ENCODE measurements at regions not wholly inside any gene's neighbourhood (a gene's known extent, or its start where the extent isn't known, plus 50 kb on each side); places are given as distances from the start of the nearest gene placed in this dataset.
A peak's percentile ranks its signal among the peaks of the same experiment; 100 is the strongest.

DNA sequence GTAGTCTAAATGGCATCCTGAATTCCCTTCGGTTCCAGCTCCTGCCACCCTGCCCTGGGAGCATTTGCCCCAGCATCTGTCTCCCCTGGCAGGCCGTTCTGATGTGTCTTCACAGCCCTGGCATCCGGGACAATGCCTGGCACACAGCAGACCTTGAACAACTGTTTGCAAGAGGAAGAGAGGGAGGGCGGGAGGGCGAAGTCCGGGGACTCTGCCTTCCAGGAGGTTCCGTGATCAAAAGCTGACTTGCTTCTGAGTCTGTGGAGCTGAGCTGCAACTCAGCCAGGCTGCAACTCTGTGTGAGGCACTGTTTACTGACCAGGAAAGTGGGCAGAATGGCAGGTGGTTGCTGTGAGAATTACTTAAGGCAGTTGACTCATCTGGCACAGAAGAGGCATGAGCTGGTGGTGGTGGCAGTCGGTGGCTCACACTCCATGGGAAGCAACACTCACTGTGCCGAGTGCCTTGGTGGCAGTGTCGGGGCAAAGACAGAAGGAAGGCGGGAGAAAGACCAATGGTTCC is 61.1 kb upstream of the DLK1 start:
- H3K36me3 Mint-ChIP-seq (ENCODE audit: insufficient read depth, unreplicated experiment), result no peaks in the 10 kb centered on the region
- no peak overlapping the region for H3K27ac Mint-ChIP-seq (ENCODE audit: low read depth, unreplicated experiment)
- TF ChIP-seq, protein P1, sequence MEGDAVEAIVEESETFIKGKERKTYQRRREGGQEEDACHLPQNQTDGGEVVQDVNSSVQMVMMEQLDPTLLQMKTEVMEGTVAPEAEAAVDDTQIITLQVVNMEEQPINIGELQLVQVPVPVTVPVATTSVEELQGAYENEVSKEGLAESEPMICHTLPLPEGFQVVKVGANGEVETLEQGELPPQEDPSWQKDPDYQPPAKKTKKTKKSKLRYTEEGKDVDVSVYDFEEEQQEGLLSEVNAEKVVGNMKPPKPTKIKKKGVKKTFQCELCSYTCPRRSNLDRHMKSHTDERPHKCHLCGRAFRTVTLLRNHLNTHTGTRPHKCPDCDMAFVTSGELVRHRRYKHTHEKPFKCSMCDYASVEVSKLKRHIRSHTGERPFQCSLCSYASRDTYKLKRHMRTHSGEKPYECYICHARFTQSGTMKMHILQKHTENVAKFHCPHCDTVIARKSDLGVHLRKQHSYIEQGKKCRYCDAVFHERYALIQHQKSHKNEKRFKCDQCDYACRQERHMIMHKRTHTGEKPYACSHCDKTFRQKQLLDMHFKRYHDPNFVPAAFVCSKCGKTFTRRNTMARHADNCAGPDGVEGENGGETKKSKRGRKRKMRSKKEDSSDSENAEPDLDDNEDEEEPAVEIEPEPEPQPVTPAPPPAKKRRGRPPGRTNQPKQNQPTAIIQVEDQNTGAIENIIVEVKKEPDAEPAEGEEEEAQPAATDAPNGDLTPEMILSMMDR (IDR thresholded peaks at IDR 0.05; ENCODE audit: unreplicated experiment), result no peak
- peaks cover 9% of the 10 kb centered on the region for H3K4me1 Mint-ChIP-seq (ENCODE audit: insufficient read depth, unreplicated experiment)
- H3K9me3 Mint-ChIP-seq (ENCODE audit: unreplicated experiment), result no peaks in the 10 kb centered on the region
- H3K27me3 Mint-ChIP-seq (ENCODE audit: insufficient read depth, unreplicated experiment), result no peaks in the 10 kb centered on the region
- H3K4me3 Mint-ChIP-seq (ENCODE audit: unreplicated experiment), result no peak overlapping the region
- POLR2A ChIA-PET, result no interaction called here
- peak; percentile 76 for DNase-seq (ENCODE audit: unreplicated experiment)
- intact Hi-C loops (cut with micrococcal nuclease), result loop anchor here (10.0 kb wide), 2 partner anchors 189 to 959 kb away; no protein-coding TSS in a partner anchor
- CTCF ChIA-PET, result interaction anchor here (0.5 to 0.6 kb wide), 2 partner anchors 185 to 280 kb away, joined by 3 to 4 read pairs; no protein-coding TSS in a partner anchor
- BruUV-seq (replicated peaks), result no TSS peak

- CTCF ChIA-PET, result interaction anchor here (0.5 to 1.1 kb wide), 2 partner anchors 238 to 281 kb away, joined by 3 read pairs; no protein-coding TSS in a partner anchor
- TF ChIP-seq, protein P1 (IDR thresholded peaks at IDR 0.05; ENCODE audit: unreplicated experiment), result no peak
- no peak for DNase-seq (ENCODE audit: unreplicated experiment)
- H3K4me3 Mint-ChIP-seq (ENCODE audit: unreplicated experiment), result no peak overlapping the region
- intact Hi-C loops (cut with micrococcal nuclease), result loop anchor here (10.0 kb wide), 2 partner anchors 188 to 958 kb away; no protein-coding TSS in a partner anchor
- H3K27me3 Mint-ChIP-seq (ENCODE audit: insufficient read depth, unreplicated experiment), result no peaks in the 10 kb centered on the region
- no peaks in the 10 kb centered on the region for H3K36me3 Mint-ChIP-seq (ENCODE audit: insufficient read depth, unreplicated experiment)
- H3K4me1 Mint-ChIP-seq (ENCODE audit: insufficient read depth, unreplicated experiment), result peaks cover 9% of the 10 kb centered on the region
- no peak overlapping the region for H3K27ac Mint-ChIP-seq (ENCODE audit: low read depth, unreplicated experiment)
- no TSS peak for BruUV-seq (replicated peaks)
- POLR2A ChIA-PET, result no interaction called here
- no peaks in the 10 kb centered on the region for H3K9me3 Mint-ChIP-seq (ENCODE audit: unreplicated experiment)
Measured at GRCh38 chr14:100666403-100666802, 60.3 kb upstream of the DLK1 start.

DNA sequence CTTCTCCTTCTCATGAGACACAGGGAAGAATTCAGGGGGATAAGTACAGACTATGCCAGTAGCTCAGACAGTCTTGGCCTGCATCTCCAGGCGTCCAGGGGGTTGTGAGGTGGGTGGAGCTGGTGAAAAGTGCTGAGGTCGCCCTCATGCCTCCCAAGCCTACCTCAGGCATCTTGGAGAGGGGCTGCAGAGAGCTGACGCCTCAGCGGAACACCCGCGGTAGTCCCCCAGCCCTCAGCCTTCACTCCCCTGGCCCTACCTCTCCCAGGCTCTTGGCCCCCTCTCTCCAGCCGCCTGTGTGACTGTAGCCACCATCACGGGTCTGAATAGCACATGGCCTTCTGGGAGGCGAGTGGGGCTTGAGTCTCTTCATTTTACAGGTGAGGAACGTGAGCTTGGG is 59.8 kb upstream of the DLK1 start:
- TF ChIP-seq, protein P1 (IDR thresholded peaks at IDR 0.05; ENCODE audit: unreplicated experiment), result no peak
- intact Hi-C loops (cut with micrococcal nuclease), result loop anchor here (10.0 kb wide), 2 partner anchors 188 to 958 kb away; no protein-coding TSS in a partner anchor
- peaks cover 9% of the 10 kb centered on the region for H3K4me1 Mint-ChIP-seq (ENCODE audit: insufficient read depth, unreplicated experiment)
- POLR2A ChIA-PET, result no interaction called here
- no peak for DNase-seq (ENCODE audit: unreplicated experiment)
- no TSS peak for BruUV-seq (replicated peaks)
- no peak overlapping the region for H3K4me3 Mint-ChIP-seq (ENCODE audit: unreplicated experiment)
- H3K9me3 Mint-ChIP-seq (ENCODE audit: unreplicated experiment), result no peaks in the 10 kb centered on the region
- no peaks in the 10 kb centered on the region for H3K27me3 Mint-ChIP-seq (ENCODE audit: insufficient read depth, unreplicated experiment)
- CTCF ChIA-PET, result interaction anchor here (1.1 kb wide), 1 partner anchor 238 kb away, joined by 3 read pairs; no protein-coding TSS in a partner anchor
- no peaks in the 10 kb centered on the region for H3K36me3 Mint-ChIP-seq (ENCODE audit: insufficient read depth, unreplicated experiment)
- H3K27ac Mint-ChIP-seq (ENCODE audit: low read depth, unreplicated experiment), result no peak overlapping the region

DNA sequence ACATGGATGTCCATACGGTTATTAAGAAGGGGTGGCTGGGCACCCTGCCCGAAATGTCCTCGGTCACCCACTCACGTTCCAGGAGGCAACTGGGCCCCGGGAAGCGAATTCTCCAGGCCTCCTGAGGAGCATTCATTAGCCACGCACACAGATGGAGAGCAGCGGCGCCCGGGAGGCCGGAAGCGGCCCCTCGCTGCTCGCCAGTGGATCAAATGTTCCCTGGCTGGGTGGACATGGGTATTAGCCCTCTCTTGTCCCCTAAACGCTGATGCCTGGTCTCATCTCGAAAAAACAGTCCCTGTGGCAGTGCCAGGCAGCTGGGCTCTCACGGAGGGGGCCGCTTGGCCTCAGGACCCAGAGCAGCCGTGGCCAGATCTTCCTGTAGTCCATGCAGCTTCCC is 59.0 kb upstream of the DLK1 start:
- POLR2A ChIA-PET, result no interaction called here
- H3K4me1 Mint-ChIP-seq (ENCODE audit: insufficient read depth, unreplicated experiment), result peaks cover 9% of the 10 kb centered on the region

More for the DNA sequence above, 59.0 kb upstream of the DLK1 start:
- BruUV-seq (replicated peaks), result no TSS peak
- no peak for DNase-seq (ENCODE audit: unreplicated experiment)
- Mint-ChIP-seq H3K4me3 (ENCODE audit: unreplicated experiment) (no peak overlapping the region), H3K27ac (ENCODE audit: low read depth, unreplicated experiment) (no peak overlapping the region), H3K9me3 (ENCODE audit: unreplicated experiment) (no peaks in the 10 kb centered on the region), H3K27me3 (ENCODE audit: insufficient read depth, unreplicated experiment) (no peaks in the 10 kb centered on the region), H3K36me3 (ENCODE audit: insufficient read depth, unreplicated experiment) (no peaks in the 10 kb centered on the region)
- CTCF ChIA-PET, result no interaction called here
- TF ChIP-seq, protein P1 (IDR thresholded peaks at IDR 0.05; ENCODE audit: unreplicated experiment), result no peak
- intact Hi-C loops (cut with micrococcal nuclease), result loop anchor here (10.0 kb wide), 2 partner anchors 187 to 957 kb away; no protein-coding TSS in a partner anchor

All from MCF 10A (cell line).